CD14-positive monocyte (primary cell): ENCODE measurements at regions not wholly inside any gene's neighbourhood (a gene's known extent, or its start where the extent isn't known, plus 50 kb on each side); places are given as distances from the start of the nearest gene placed in this dataset.
"Not testable (repeated sequence)": the region's sequence is repeated elsewhere in the genome, so short reads cannot be mapped to it uniquely, and the experiment has no call there.

ENCODE experiments used
- DNase-seq, 3 donors: peaks; one replicate each; pipeline ENCODE4 v3.0.0-alpha.2; 2011 to 2022
- H2AFZ ChIP-seq: 2 replicates; pipeline ENCODE4 v1.6.0; 2012; ENCODE audit warnings: mild to moderate bottlenecking, low read depth, low read length, inconsistent platforms; ENCODE audit not compliant: insufficient read depth, poor library complexity, severe bottlenecking
- H3K27ac ChIP-seq, 2 donors: 1 replicate in 1 of 2; 2 replicates in 1 of 2; pipeline ENCODE4 v1.5.1; 2012 to 2013; ENCODE audit warnings: low read length in 2 of 2, control low read depth in 1 of 2, inconsistent platforms in 1 of 2, low read depth in 1 of 2, mild to moderate bottlenecking in 1 of 2
- H3K27me3 ChIP-seq, 2 donors: one replicate each; pipeline versions ENCODE4 v1.6.0 to v1.6.1; 2011 to 2013; ENCODE audit warnings: low read length in 2 of 2; ENCODE audit not compliant: control insufficient read depth in 2 of 2, insufficient read depth in 2 of 2
- H3K36me3 ChIP-seq, 2 donors: replicated peaks in 1 of 2; 1 replicate in 1 of 2; 2 replicates in 1 of 2; pipeline versions ENCODE4 v1.5.1 to v1.6.1; 2012 to 2013; ENCODE audit warnings: low read length in 2 of 2, control low read depth in 1 of 2, inconsistent platforms in 1 of 2, mild to moderate bottlenecking in 1 of 2; ENCODE audit not compliant: insufficient read depth in 2 of 2, control insufficient read depth in 1 of 2
- H3K4me1 ChIP-seq, 2 donors: 1 replicate in 1 of 2; 2 replicates in 1 of 2; pipeline versions ENCODE4 v1.5.1 to v1.6.1; 2012 to 2013; ENCODE audit warnings: low read length in 2 of 2, control low read depth in 1 of 2, inconsistent platforms in 1 of 2, mild to moderate bottlenecking in 1 of 2, moderate library complexity in 1 of 2; ENCODE audit not compliant: insufficient read depth in 2 of 2, control insufficient read depth in 1 of 2
- H3K4me2 ChIP-seq: replicated peaks from 2 replicates; pipeline ENCODE3; 2012; ENCODE audit warnings: low read length, moderate library complexity, mild to moderate bottlenecking; ENCODE audit not compliant: poor library complexity, severe bottlenecking; ENCODE audit errors: extremely low read depth
- H3K4me3 ChIP-seq, 3 experiments: fragments of 200-600 bp in 1 of 3; sonication (generic) in 1 of 3; replicated peaks in 1 of 3; 1 replicate in 2 of 3; 2 replicates in 1 of 3; pipeline ENCODE4 v1.5.1; 2011 to 2013; ENCODE audit warnings: low read length in 3 of 3, mild to moderate bottlenecking in 3 of 3, control low read depth in 2 of 3, low read depth in 2 of 3, inconsistent platforms in 1 of 3, moderate library complexity in 1 of 3
- H3K79me2 ChIP-seq: 2 replicates; pipeline ENCODE4 v1.6.0; 2012; ENCODE audit warnings: mild to moderate bottlenecking, control low read depth, inconsistent platforms, low read length, moderate library complexity; ENCODE audit not compliant: insufficient read depth
- H3K9ac ChIP-seq: 2 replicates; pipeline ENCODE4 v1.6.0; 2017; ENCODE audit warnings: low read length, mild to moderate bottlenecking; ENCODE audit not compliant: insufficient read depth, poor library complexity, severe bottlenecking
- H3K9me3 ChIP-seq, 2 donors: replicated peaks in 1 of 2; 1 replicate in 1 of 2; 2 replicates in 1 of 2; pipeline versions ENCODE4 v1.5.1 to v1.6.1; 2012 to 2013; ENCODE audit warnings: low read length in 2 of 2, control low read depth in 1 of 2; ENCODE audit not compliant: control insufficient read depth in 1 of 2, insufficient read depth in 1 of 2
- H4K20me1 ChIP-seq: 2 replicates; pipeline ENCODE4 v1.6.0; 2012; ENCODE audit warnings: mild to moderate bottlenecking, low read length, control low read depth, moderate library complexity; ENCODE audit not compliant: insufficient read depth
- H3K27ac Mint-ChIP-seq, 7 donors: one replicate each; pipeline ENCODE4 v1.8.0; 2020; ENCODE audit warnings: mild to moderate bottlenecking in 7 of 7, mixed read lengths in 7 of 7, moderate library complexity in 6 of 7, inconsistent platforms in 2 of 7
- H3K27me3 Mint-ChIP-seq, 3 donors: one replicate each; pipeline ENCODE4 v1.8.0; 2021 to 2022; ENCODE audit warnings: low read depth in 3 of 3, mild to moderate bottlenecking in 3 of 3, mixed read lengths in 3 of 3, moderate library complexity in 3 of 3, inconsistent platforms in 1 of 3
- H3K36me3 Mint-ChIP-seq, 2 donors: one replicate each; pipeline ENCODE4 v1.8.0; 2020; ENCODE audit warnings: mixed read lengths in 2 of 2, inconsistent platforms in 1 of 2, mild to moderate bottlenecking in 1 of 2
- H3K4me1 Mint-ChIP-seq: one replicate; pipeline ENCODE4 v1.8.0; 2020; ENCODE audit warnings: mild to moderate bottlenecking, mixed read lengths
- H3K4me3 Mint-ChIP-seq, 2 donors: one replicate each; pipeline ENCODE4 v1.8.0; 2020; ENCODE audit warnings: mild to moderate bottlenecking in 2 of 2, mixed read lengths in 2 of 2, moderate library complexity in 1 of 2
- H3K9me3 Mint-ChIP-seq, 7 donors: one replicate each; pipeline ENCODE4 v1.8.0; 2020 to 2022; ENCODE audit warnings: mixed read lengths in 7 of 7, mild to moderate bottlenecking in 6 of 7, moderate library complexity in 6 of 7, inconsistent platforms in 2 of 7
- WGBS: methylation state at CpG from one replicate; pipeline ENCODE4 v1.1.5; 2013; ENCODE audit warnings: missing lambda C conversion rate; ENCODE audit not compliant: insufficient coverage; 5-methylcytosine and 5-hydroxymethylcytosine counted together
- intact Hi-C, 2 donors: fragments of 100-400 bp; cut with micrococcal nuclease; formaldehyde crosslinking; loops; one replicate each; pipeline versions ENCODE4 v1.15.0 to v1.15.1; 2023

DNA sequence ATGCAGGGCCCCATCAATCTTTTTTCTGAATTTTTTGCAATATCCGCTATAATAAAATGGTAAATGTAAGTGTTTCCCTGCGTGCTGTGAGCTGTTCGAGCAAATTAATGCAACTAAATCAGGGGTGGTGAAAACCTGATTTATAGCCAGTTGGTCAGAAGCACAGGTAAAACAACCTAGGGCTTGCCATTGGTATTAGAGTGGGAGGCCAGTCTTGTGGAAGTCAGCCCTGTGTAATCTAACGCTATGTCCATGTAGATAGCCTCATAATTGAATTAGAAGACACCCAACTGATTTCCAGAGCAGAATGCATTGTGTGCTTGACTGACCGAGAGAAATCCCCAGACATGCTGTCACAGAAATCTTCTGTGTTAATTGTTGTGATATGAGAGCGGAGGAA, 126.8 kb upstream of the GPR39 start:
- H3K9me3 ChIP-seq, H3K9ac ChIP-seq, intact Hi-C loops, H3K4me3 Mint-ChIP-seq, H2AFZ ChIP-seq, H3K4me1 ChIP-seq, H3K79me2 ChIP-seq, H3K27ac Mint-ChIP-seq, H3K27me3 Mint-ChIP-seq, H3K27me3 ChIP-seq, DNase-seq, H3K4me1 Mint-ChIP-seq, H3K27ac ChIP-seq, H3K9me3 Mint-ChIP-seq, H4K20me1 ChIP-seq, H3K4me3 ChIP-seq, H3K4me2 ChIP-seq, H3K36me3 ChIP-seq, H3K36me3 Mint-ChIP-seq: not testable (repeated sequence)
- 91% methylated on average over 3 of the region's 6 CpGs for WGBS

DNA sequence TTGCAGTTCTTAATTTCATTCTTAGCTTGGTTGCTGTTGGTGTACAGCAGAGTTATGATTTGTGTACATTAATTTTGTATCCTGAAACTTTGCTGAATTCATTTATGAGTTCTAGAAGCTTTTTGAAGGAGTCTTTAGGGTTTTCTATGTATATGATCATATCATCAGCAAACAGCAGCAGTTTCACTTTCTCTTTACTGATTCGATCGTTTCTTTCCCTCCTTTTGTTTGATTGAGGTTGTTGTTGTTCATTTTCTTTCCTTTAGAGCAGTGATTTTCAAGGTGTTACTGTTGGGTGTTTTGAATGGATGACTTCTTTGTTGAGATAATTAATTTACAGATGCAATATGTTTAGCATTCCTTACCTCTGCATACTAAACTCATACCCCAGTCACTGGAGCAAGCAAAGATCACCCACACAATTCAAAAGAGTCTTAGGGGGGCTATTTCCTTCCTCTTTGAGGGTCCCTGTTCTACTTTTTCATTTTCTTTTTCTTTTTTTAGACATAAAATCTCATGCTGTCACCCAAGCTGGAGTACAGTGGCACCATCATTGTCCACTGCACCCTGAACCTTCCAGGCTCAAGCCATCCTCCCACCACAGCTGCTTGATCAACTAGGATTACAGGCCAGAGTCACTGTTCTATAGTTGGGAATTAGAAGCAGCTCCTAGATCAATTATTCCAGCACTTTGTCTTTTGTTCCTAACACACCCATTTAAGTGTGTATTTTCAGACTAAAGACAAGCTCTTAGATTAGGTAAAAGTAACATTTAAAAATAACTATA, 115.8 kb upstream of the GPR39 start:
- H3K9ac ChIP-seq, H3K4me3 ChIP-seq, H3K27me3 Mint-ChIP-seq, H3K9me3 ChIP-seq, H3K36me3 ChIP-seq, intact Hi-C loops, H3K4me1 ChIP-seq, H3K79me2 ChIP-seq, DNase-seq, H4K20me1 ChIP-seq, H3K36me3 Mint-ChIP-seq, H3K4me2 ChIP-seq, H3K27me3 ChIP-seq, H3K27ac ChIP-seq, H3K9me3 Mint-ChIP-seq, H3K27ac Mint-ChIP-seq: not testable (repeated sequence)
- WGBS: no CpG with 5 or more reads among the region's 2 CpGs
- Mint-ChIP-seq H3K4me1 (peaks cover 10% of the 10 kb centered on the region), H3K4me3 (peak overlapping the region in 1 of 2 donors; percentile 75)
- peak overlapping the region; percentile 13 for H2AFZ ChIP-seq

DNA sequence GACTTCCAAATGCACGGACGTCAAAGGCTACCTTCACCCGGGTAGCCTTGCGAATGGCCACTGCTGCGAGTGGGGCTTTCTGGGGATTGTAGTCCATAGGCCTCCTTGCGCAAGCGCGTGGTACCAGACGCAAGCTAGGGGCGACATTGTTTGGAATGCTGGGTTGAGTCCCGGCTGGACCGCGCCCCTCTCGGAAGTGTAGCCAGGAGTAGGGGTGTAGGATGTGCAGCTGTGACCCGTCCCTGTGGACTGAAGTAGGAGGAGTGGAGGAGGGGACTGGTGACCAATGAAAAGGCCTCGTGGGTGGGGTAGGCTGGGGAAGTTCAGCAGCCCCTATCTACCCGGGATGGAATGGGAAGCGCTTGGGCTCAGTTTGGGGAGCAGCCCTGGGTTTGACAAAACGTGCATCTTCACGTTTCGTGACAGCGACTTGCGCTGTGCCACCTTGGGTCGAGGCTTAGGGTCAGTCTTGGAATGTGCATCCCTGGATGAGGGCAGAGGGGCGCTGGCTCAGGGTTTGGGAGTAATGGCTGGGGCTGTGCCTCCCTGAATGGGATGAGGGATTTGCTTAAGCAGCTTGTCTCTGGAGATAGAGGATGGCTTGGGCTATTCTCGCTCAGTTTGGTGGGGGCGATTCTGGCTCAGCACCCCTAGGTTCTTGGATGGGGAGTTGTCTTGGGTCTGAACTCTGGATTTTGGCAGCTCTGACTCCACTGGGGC, 111.8 kb upstream of the GPR39 start:
- H3K27me3 Mint-ChIP-seq, H3K9me3 ChIP-seq, H3K4me1 ChIP-seq, H2AFZ ChIP-seq, intact Hi-C loops, H3K9me3 Mint-ChIP-seq, H3K27ac Mint-ChIP-seq, H3K36me3 Mint-ChIP-seq, H3K36me3 ChIP-seq, H3K27me3 ChIP-seq, H3K27ac ChIP-seq, H3K4me3 ChIP-seq, H3K9ac ChIP-seq, H4K20me1 ChIP-seq, H3K79me2 ChIP-seq: not testable (repeated sequence)
- H3K4me2 ChIP-seq: peak overlapping the region; percentile 26
- peak overlapping the region; percentile 45 to 76 for H3K4me3 Mint-ChIP-seq
- DNase-seq: peak in 1 of 3 donors; percentile 1
- 11% methylated on average over 21 of the region's 27 CpGs for WGBS
- peaks cover 10% of the 10 kb centered on the region for H3K4me1 Mint-ChIP-seq

DNA sequence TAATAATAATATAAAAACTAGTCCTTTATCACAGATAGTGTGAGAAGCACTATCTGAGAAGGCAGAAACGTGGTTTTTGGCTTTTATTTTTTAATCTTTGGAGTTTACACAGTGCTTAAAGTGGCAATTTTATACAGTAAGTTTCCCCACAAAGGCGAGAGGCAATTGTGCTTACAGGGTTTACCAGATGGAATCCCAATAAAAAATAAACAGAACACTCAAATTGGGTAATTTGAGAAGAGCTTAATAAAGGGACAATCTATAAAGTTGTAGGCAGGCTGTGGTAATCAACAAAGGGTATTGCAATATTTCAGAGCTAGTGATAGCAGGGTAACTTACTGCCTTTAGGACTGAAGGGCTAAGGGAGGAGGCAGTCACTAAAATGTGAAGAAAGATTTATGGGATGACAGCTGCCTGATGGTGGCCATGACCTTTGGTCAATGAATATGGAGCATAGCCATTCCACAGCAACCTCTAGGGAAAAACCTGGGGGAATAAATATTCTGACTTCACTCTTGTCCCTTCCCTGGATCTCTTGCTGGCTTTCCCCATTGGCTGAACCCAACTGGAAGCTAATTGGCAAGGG, 108.9 kb upstream of the GPR39 start:
- H3K4me1 ChIP-seq, H3K4me3 ChIP-seq, H3K4me1 Mint-ChIP-seq, H3K9me3 Mint-ChIP-seq, H3K27ac Mint-ChIP-seq, H3K36me3 Mint-ChIP-seq, H3K9ac ChIP-seq, intact Hi-C loops, H2AFZ ChIP-seq, H3K27ac ChIP-seq, H3K4me3 Mint-ChIP-seq, H3K9me3 ChIP-seq, H3K27me3 Mint-ChIP-seq, H3K27me3 ChIP-seq, H4K20me1 ChIP-seq, H3K36me3 ChIP-seq, H3K79me2 ChIP-seq, H3K4me2 ChIP-seq, DNase-seq: not testable (repeated sequence)
- no CpG with 5 or more reads among the region's 2 CpGs for WGBS
